ENCODE measurements at regions not wholly inside any gene's neighbourhood (a gene's known extent, or its start where the extent isn't known, plus 50 kb on each side); places are given as distances from the start of the nearest gene placed in this dataset.
A peak's percentile ranks its signal among the peaks of the same experiment; 100 is the strongest.
"Not testable (repeated sequence)": the region's sequence is repeated elsewhere in the genome, so short reads cannot be mapped to it uniquely, and the experiment has no call there.

GRCh38 chr2:226172309-226172708, 627.3 kb downstream of the IRS1 start:
- TF ChIP-seq CTCF (conservative IDR thresholded peaks at IDR 0.05): no peak
- H3K27ac ChIP-seq: no peak overlapping the region

GRCh38 chr2:226169751-226170581, 629.7 kb downstream of the IRS1 start:
- no peak for TF ChIP-seq CTCF (conservative IDR thresholded peaks at IDR 0.05)

GRCh38 chr2:226168496-226169160, 631.0 kb downstream of the IRS1 start:
- no peak for TF ChIP-seq CTCF (conservative IDR thresholded peaks at IDR 0.05)
- peak overlapping the region; percentile 40; the same call in 1 of the 2 replicates for H3K27ac ChIP-seq

More at GRCh38 chr2:226169751-226170581, 629.7 kb downstream of the IRS1 start:
- H3K27ac ChIP-seq: peak overlapping the region; percentile 40; the same call in 1 of the 2 replicates

GRCh38 chr2:226164512-226164911, 635.1 kb downstream of the IRS1 start:
- no peak overlapping the region for H3K27ac ChIP-seq
- no peak for TF ChIP-seq CTCF (conservative IDR thresholded peaks at IDR 0.05)

GRCh38 chr2:226160617-226161016, 639.0 kb downstream of the IRS1 start:
- not testable (repeated sequence) for H3K27ac ChIP-seq

- no peak overlapping the region for H3K27ac ChIP-seq
- TF ChIP-seq CTCF (conservative IDR thresholded peaks at IDR 0.05): no peak
Observed at GRCh38 chr2:226159875-226160479, 639.6 kb downstream of the IRS1 start.

GRCh38 chr2:226158940-226159339, 640.7 kb downstream of the IRS1 start:
- TF ChIP-seq CTCF (conservative IDR thresholded peaks at IDR 0.05): no peak
- H3K27ac ChIP-seq: no peak overlapping the region

Measured in VCaP (cell line).